Activated CD4-positive, CD25-positive, alpha-beta regulatory T cell treated with anti-CD3 and anti-CD28 coated beads, Interleukin-2, amount 50 U/mL, for 24 hours (primary cell): ENCODE measurements at regions not wholly inside any gene's neighbourhood (a gene's known extent, or its start where the extent isn't known, plus 50 kb on each side); places are given as distances from the start of the nearest gene placed in this dataset.

ENCODE experiments used
- ATAC-seq, 2 donors: fragments of 150-1000 bp; cut with Tn5 transposase; one replicate each; pipeline ENCODE4 v1.10.0; 2021; ENCODE audit warnings: mild to moderate bottlenecking in 1 of 2, moderate library complexity in 1 of 2

- ATAC-seq, result no peak
These were observed 1441.5 kb upstream of the IGFBP7 start for GRCh38 chr4:58551676-58552075.

GRCh38 chr4:58543465-58543864 lies 1433.3 kb upstream of the IGFBP7 start:
- no peak for ATAC-seq

- no peak for ATAC-seq
These were observed 1431.7 kb upstream of the IGFBP7 start for GRCh38 chr4:58541926-58542325.

GRCh38 chr4:58522765-58523382 lies 1412.7 kb upstream of the IGFBP7 start:
- ATAC-seq, result no peak

- ATAC-seq, result no peak
These were observed 1405.0 kb upstream of the IGFBP7 start for GRCh38 chr4:58515226-58515625.

GRCh38 chr4:58514299-58514698 lies 1404.1 kb upstream of the IGFBP7 start:
- ATAC-seq, result no peak

- ATAC-seq, result no peak
These were observed 1400.5 kb upstream of the IGFBP7 start for GRCh38 chr4:58510652-58511051.

GRCh38 chr4:58507079-58507478 lies 1396.9 kb upstream of the IGFBP7 start:
- no peak for ATAC-seq

GRCh38 chr4:58502839-58503238 lies 1392.7 kb upstream of the IGFBP7 start:
- ATAC-seq, result no peak

- no peak for ATAC-seq
These were observed 1389.0 kb upstream of the IGFBP7 start for GRCh38 chr4:58499182-58499581.

- no peak for ATAC-seq
These were observed 1381.4 kb upstream of the IGFBP7 start for GRCh38 chr4:58491620-58492019.

- no peak for ATAC-seq
These were observed 1367.8 kb upstream of the IGFBP7 start for GRCh38 chr4:58477950-58478349.

- ATAC-seq, result no peak
These were observed 1367.3 kb upstream of the IGFBP7 start for GRCh38 chr4:58477513-58477912.

GRCh38 chr4:58475097-58475496 lies 1364.9 kb upstream of the IGFBP7 start:
- ATAC-seq, result no peak

GRCh38 chr4:58465031-58465430 lies 1354.8 kb upstream of the IGFBP7 start:
- no peak for ATAC-seq

- ATAC-seq, result no peak
These were observed 1346.7 kb upstream of the IGFBP7 start for GRCh38 chr4:58456727-58457384.

- no peak for ATAC-seq
These were observed 1343.8 kb upstream of the IGFBP7 start for GRCh38 chr4:58453956-58454355.

GRCh38 chr4:58451707-58452106 lies 1341.5 kb upstream of the IGFBP7 start:
- no peak for ATAC-seq

GRCh38 chr4:58435871-58436270 lies 1325.7 kb upstream of the IGFBP7 start:
- no peak for ATAC-seq

- no peak for ATAC-seq
These were observed 1303.7 kb upstream of the IGFBP7 start for GRCh38 chr4:58413849-58414248.

- no peak for ATAC-seq
These were observed 1301.7 kb upstream of the IGFBP7 start for GRCh38 chr4:58411904-58412303.

- no peak for ATAC-seq
These were observed 1296.6 kb upstream of the IGFBP7 start for GRCh38 chr4:58406762-58407161.

- ATAC-seq, result no peak
These were observed 1258.0 kb upstream of the IGFBP7 start for GRCh38 chr4:58368221-58368620.

GRCh38 chr4:58360354-58361133 lies 1250.4 kb upstream of the IGFBP7 start:
- ATAC-seq, result no peak
